Prostate gland (tissue), 2 donors: ENCODE measurements at regions not wholly inside any gene's neighbourhood (a gene's known extent, or its start where the extent isn't known, plus 50 kb on each side); places are given as distances from the start of the nearest gene placed in this dataset.

ENCODE experiments used
- DNase-seq: peaks from one replicate; pipeline ENCODE4 v3.0.0-alpha.2; 2019; ENCODE audit warnings: low spot score
- H3K27ac ChIP-seq, 2 donors: fragments of 200-600 bp; sonication (generic); 2 replicates each; pipeline ENCODE4 v1.5.1; 2017 to 2019
- H3K27me3 ChIP-seq: fragments of 200-600 bp; sonication (generic); replicated peaks from 2 replicates; pipeline ENCODE4 v1.5.1; 2019; ENCODE audit not compliant: insufficient read depth
- H3K36me3 ChIP-seq, 2 donors: fragments of 200-600 bp; sonication (generic); 1 replicate in 1 of 2; 2 replicates in 1 of 2; pipeline versions ENCODE4 v1.5.1 to v1.8.1; 2017 to 2019
- H3K4me1 ChIP-seq: fragments of 200-600 bp; sonication (generic); replicated peaks from 2 replicates; pipeline ENCODE4 v1.5.1; 2019
- H3K4me3 ChIP-seq, 2 donors: fragments of 200-600 bp; sonication (generic); 2 replicates each; pipeline ENCODE4 v1.5.1; 2017 to 2019
- H3K9me3 ChIP-seq: fragments of 200-600 bp; sonication (generic); 2 replicates; pipeline ENCODE4 v1.5.1; 2017
- POLR2A ChIP-seq: fragments of 450-650 bp; IDR thresholded peaks from one replicate; pipeline ENCODE4 v1.6.1; 2016; ENCODE audit warnings: antibody characterized with exemption, mild to moderate bottlenecking
- POLR2AphosphoS5 ChIP-seq: sonication (generic); formaldehyde crosslinking; IDR thresholded peaks from one replicate; pipeline ENCODE4 v1.6.1; 2017; ENCODE audit warnings: antibody characterized with exemption
- WGBS: methylation state at CpG from one replicate; pipeline ENCODE4 v1.1.5; 2018; 5-methylcytosine and 5-hydroxymethylcytosine counted together
- intact Hi-C: fragments of 100-400 bp; cut with DNase I; formaldehyde crosslinking; loops from one replicate; pipeline ENCODE4 v1.14.2; 2022
- TF ChIP-seq, protein P1 (sequence below), 4 experiments: fragments of 200-600 bp in 2 of 4; fragments of 450-650 bp in 2 of 4; sonication (generic) in 2 of 4; IDR thresholded peaks; 1 replicate in 3 of 4; 2 replicates in 1 of 4; pipeline ENCODE4 v1.5.1; 2016 to 2019; ENCODE audit warnings: antibody characterized with exemption in 4 of 4, mild to moderate bottlenecking in 2 of 4, moderate library complexity in 2 of 4

DNA sequence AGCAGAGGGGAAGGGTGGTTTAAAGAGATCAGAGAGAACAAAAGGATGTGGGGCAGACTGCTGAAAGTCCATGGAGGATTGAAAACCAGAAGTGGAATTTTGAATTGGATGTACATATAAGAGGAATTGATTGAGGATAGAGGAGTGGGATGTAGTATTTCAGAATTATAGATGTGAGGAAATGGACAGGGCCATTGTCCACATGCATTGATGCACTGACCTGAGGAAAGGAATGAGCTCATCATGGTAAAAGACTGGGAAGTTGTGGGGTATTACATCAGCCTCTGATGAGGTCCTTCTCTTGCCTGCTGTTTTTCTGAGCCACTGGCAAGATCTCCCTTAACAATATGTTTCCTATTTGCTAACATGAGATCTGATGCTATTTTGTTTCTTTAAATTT lies 365.7 kb upstream of the FANCL start:
- no peak for TF ChIP-seq POLR2A
- TF ChIP-seq POLR2AphosphoS5 = no peak
- TF ChIP-seq, protein P1, sequence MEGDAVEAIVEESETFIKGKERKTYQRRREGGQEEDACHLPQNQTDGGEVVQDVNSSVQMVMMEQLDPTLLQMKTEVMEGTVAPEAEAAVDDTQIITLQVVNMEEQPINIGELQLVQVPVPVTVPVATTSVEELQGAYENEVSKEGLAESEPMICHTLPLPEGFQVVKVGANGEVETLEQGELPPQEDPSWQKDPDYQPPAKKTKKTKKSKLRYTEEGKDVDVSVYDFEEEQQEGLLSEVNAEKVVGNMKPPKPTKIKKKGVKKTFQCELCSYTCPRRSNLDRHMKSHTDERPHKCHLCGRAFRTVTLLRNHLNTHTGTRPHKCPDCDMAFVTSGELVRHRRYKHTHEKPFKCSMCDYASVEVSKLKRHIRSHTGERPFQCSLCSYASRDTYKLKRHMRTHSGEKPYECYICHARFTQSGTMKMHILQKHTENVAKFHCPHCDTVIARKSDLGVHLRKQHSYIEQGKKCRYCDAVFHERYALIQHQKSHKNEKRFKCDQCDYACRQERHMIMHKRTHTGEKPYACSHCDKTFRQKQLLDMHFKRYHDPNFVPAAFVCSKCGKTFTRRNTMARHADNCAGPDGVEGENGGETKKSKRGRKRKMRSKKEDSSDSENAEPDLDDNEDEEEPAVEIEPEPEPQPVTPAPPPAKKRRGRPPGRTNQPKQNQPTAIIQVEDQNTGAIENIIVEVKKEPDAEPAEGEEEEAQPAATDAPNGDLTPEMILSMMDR (IDR thresholded peaks at IDR 0.05) = no peak
- intact Hi-C loops = no loop called here
- Histone ChIP-seq H3K4me3 (no peak overlapping the region), H3K9me3 (no peaks in the 10 kb centered on the region), H3K4me1 (no peaks in the 10 kb centered on the region), H3K27me3 (peaks cover 4% of the 10 kb centered on the region), H3K36me3 (no peaks in the 10 kb centered on the region), H3K27ac (no peak overlapping the region)
- no peak for DNase-seq

DNA sequence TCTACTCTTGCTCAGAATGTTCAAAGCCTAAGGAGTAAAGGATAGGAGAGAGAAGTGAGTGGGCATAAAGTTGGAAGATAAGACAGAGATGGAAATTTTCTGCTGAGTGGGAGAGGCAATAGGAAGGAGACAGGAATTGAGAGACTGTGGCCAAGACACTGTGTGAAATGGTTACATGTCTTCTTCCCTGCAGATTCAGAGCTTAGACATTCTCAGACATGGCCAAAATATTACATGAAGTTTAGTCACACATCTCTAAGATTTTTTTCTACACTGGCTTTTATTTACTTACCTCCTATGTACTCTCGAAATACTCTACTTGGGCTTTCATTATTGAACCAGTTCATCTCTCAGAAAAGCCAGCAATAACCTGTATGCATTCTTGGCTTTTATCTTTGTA lies 363.0 kb upstream of the FANCL start:
- H3K27me3 ChIP-seq = no peaks in the 10 kb centered on the region
- H3K27ac ChIP-seq = no peak overlapping the region
- no peaks in the 10 kb centered on the region for H3K4me1 ChIP-seq
- intact Hi-C loops = no loop called here
- H3K36me3 ChIP-seq = no peaks in the 10 kb centered on the region
- 69% methylated on average over 1 of the region's 1 CpG for WGBS
- no peak for DNase-seq
- TF ChIP-seq, protein P1 (IDR thresholded peaks at IDR 0.05) = no peak
- TF ChIP-seq POLR2AphosphoS5 = no peak
- no peak for TF ChIP-seq POLR2A
- no peak overlapping the region for H3K4me3 ChIP-seq
- H3K9me3 ChIP-seq = no peaks in the 10 kb centered on the region

DNA sequence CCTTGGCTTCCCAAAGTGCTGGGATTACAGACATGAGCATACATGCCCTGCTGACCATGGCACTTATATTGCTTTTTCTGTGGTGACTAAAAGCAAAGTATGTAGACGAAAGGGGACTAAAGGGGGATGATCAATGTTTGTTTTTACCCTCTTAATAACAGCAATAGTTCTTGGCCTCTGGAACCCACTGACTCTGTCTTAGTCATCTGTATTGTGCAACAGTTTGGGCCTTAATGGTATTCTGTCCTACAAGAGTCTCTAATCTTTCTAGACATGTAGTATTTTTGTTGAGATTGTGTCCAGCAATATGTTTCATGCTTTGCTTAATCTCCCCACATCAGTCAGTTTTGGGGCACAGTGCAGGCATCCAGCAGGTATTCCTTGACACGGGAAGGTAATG lies 359.9 kb upstream of the FANCL start:
- no peak for DNase-seq
- 89% methylated on average over 2 of the region's 2 CpGs for WGBS

DNA sequence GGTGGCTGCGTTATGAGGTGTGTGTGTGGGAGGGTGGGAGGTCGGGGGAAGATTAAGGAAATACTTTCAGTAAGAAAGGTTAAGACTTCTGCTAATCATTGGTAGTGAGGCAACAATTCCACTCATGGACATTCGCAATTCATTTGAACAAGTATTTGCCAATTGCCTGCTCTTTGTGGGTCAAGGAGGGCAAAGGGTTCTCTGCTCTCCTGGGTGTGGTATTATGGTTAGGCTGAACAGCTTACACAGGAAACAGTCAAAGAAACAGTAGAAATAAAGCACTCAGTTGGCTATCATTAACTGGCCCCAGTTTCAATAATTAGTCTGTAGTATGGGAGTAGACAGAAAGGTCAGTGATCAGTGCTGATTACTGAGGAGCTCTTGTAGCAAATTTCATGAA lies 357.0 kb upstream of the FANCL start:
- no peaks in the 10 kb centered on the region for H3K36me3 ChIP-seq
- WGBS = 75% methylated on average over 3 of the region's 3 CpGs
- no peaks in the 10 kb centered on the region for H3K9me3 ChIP-seq

More for the DNA sequence above, 359.9 kb upstream of the FANCL start:
- no peaks in the 10 kb centered on the region for H3K4me1 ChIP-seq
- no peaks in the 10 kb centered on the region for H3K9me3 ChIP-seq
- TF ChIP-seq POLR2A = no peak
- intact Hi-C loops = no loop called here
- H3K27me3 ChIP-seq = no peaks in the 10 kb centered on the region
- no peak overlapping the region for H3K27ac ChIP-seq
- no peak overlapping the region for H3K4me3 ChIP-seq
- no peaks in the 10 kb centered on the region for H3K36me3 ChIP-seq

DNA sequence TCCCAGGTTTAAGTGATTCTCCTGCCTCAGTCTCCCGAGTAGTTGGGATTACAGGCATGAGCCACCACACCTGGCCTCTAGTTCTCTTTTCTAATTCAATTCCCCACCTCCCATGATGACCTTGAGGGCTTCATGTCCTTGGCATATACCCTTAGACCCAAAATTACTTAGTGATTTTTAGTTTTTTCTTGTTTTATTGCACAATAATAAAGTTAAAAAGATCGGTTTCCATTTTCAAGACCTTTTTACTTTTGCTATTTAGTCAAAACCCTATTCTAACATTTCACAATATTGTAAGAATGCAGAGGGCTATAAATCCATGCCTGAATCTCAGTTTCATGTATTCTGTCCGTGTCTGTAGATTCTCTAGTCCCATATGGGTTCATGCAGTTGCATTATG lies 354.6 kb upstream of the FANCL start:
- Histone ChIP-seq H3K9me3 (no peaks in the 10 kb centered on the region), H3K4me3 (no peak overlapping the region), H3K4me1 (no peaks in the 10 kb centered on the region), H3K27me3 (no peaks in the 10 kb centered on the region), H3K27ac (no peak overlapping the region), H3K36me3 (no peaks in the 10 kb centered on the region)
- DNase-seq = no peak
- intact Hi-C loops = no loop called here
- WGBS = 75% methylated on average over 3 of the region's 3 CpGs
- TF ChIP-seq, protein P1 (IDR thresholded peaks at IDR 0.05) = no peak
- no peak for TF ChIP-seq POLR2AphosphoS5
- TF ChIP-seq POLR2A = no peak

More for the DNA sequence above, 357.0 kb upstream of the FANCL start:
- H3K27me3 ChIP-seq = no peaks in the 10 kb centered on the region
- no peak for DNase-seq
- H3K4me1 ChIP-seq = no peaks in the 10 kb centered on the region
- H3K27ac ChIP-seq = no peak overlapping the region
- no peak overlapping the region for H3K4me3 ChIP-seq
- TF ChIP-seq POLR2AphosphoS5 (no peak), POLR2A (no peak)
- intact Hi-C loops = no loop called here

DNA sequence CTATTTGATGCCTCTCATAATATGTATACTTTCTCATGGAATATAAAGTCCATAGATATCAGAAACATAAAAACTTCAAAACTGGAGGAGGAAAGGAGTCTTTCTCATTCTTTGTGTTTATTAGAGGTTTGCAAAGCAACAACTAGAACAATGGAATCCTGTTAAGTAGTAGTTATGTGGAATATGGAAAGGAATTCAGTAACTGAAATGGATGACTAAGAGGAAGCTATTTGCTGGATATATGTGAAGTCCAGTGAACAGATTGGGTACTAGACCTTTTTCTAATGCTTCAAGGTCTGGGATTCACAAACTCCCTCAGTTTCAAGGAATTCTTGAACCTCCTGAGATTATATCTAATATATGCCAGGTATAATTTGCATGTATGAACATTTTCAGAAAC lies 353.6 kb upstream of the FANCL start:
- TF ChIP-seq, protein P1 (IDR thresholded peaks at IDR 0.05) = no peak
- TF ChIP-seq POLR2AphosphoS5 = no peak
- no peak for TF ChIP-seq POLR2A
- no peaks in the 10 kb centered on the region for H3K27me3 ChIP-seq

More for the DNA sequence above, 353.6 kb upstream of the FANCL start:
- no peak for DNase-seq
- intact Hi-C loops = no loop called here
- Histone ChIP-seq H3K36me3 (no peaks in the 10 kb centered on the region), H3K9me3 (no peaks in the 10 kb centered on the region), H3K4me3 (no peak overlapping the region), H3K4me1 (no peaks in the 10 kb centered on the region), H3K27ac (no peak overlapping the region)
